MG63 (cell line): ENCODE measurements at regions not wholly inside any gene's neighbourhood (a gene's known extent, or its start where the extent isn't known, plus 50 kb on each side); places are given as distances from the start of the nearest gene placed in this dataset.

Experiments used
- DNase-seq: peaks from one replicate; pipeline ENCODE4 v3.0.0-alpha.2; 2020
- H3K27me3 ChIP-seq: fragments of 250-450 bp; sonication (Bioruptor Pico); 2 replicates; pipeline ENCODE4 v1.5.1; 2020; ENCODE audit warnings: mild to moderate bottlenecking, moderate library complexity
- H3K36me3 ChIP-seq: fragments of 250-450 bp; sonication (Bioruptor Pico); 2 replicates; pipeline ENCODE4 v1.5.1; 2020; ENCODE audit warnings: mild to moderate bottlenecking, moderate library complexity
- H3K4me3 ChIP-seq: fragments of 250-450 bp; sonication (Bioruptor Pico); 2 replicates; pipeline ENCODE4 v1.5.1; 2020; ENCODE audit warnings: mild to moderate bottlenecking, moderate library complexity
- H3K9me3 ChIP-seq: fragments of 250-450 bp; sonication (Bioruptor Pico); 2 replicates; pipeline ENCODE4 v1.5.1; 2020; ENCODE audit warnings: mild to moderate bottlenecking, moderate library complexity

DNA sequence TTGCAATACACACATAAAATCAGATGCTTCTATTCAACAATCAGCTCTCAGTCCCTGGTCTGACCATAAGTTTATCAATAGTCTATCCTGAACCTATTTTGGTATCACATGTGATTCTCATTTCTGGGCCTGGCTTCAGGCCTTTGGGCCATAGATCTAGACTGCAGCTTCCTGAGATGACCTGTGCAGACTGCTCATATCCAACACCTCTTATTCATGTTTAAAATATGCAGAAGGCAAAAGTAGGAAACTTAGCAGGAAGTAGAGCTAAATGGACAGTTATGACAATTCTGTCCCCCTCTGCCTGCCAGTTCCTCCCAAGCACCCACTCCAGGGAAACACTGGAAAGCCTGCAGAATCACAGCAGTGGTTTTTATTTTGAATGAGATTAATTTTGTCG, 53.3 kb downstream of the C7orf25 start:
- peak; percentile 6 for DNase-seq
- H3K36me3 ChIP-seq: no peaks in the 10 kb centered on the region
- no peak overlapping the region for H3K4me3 ChIP-seq
- H3K27me3 ChIP-seq: no peaks in the 10 kb centered on the region
- 0 out of 2 replicates have a peak, but pooled peaks cover 2% of the 10 kb centered on the region for H3K9me3 ChIP-seq

DNA sequence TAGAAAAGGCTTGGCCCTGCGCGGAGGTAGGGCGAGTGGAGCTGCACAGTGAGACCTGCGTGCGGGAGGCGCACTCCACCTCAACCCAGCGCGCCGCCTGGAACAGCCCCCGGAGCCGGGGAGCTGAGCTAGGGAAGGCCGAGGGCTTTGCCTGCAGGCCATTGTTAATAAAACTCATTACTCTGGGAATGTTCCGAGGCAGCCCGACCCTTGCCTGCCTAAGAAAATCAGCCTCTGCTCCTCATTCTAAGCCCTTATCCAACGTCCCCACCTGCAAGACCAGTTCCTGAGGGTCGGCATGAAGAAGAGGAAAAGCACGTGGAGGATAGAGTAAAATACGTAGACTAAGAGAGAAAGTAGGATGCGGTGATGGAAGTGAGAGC, 55.3 kb downstream of the C7orf25 start:
- Histone ChIP-seq H3K27me3 (no peaks in the 10 kb centered on the region), H3K4me3 (peak overlapping the region; percentile 57), H3K9me3 (no peaks in the 10 kb centered on the region), H3K36me3 (no peaks in the 10 kb centered on the region)
- no peak for DNase-seq

DNA sequence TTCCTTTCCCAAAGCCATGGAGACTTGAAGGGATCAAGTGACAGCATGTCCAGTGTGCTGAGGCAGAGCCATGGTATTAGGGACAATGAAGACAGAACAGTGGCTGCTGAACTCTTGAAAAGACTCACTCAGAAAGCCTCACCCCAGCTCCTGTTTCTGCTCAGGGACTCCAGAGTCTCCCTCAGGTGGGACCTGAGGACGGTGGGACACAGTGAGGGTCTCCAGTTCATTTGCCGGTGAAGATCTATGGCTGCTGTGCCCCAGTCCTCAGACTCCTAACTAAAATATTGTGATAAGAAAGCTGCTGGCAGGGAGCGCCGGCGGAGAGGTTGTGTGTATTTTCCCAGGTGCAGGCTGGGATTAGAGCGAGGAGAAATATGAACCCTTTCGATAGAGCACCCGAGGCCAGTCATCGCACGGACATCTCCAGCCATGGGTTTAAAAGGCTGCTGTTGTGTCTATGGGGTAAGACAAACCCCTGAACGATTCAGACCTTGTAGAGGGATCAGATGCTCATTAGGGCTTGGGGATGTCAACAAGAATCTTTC, 57.2 kb downstream of the C7orf25 start:
- DNase-seq: no peak
- H3K27me3 ChIP-seq: no peaks in the 10 kb centered on the region
- no peaks in the 10 kb centered on the region for H3K9me3 ChIP-seq
- H3K36me3 ChIP-seq: no peaks in the 10 kb centered on the region
- no peak overlapping the region for H3K4me3 ChIP-seq

DNA sequence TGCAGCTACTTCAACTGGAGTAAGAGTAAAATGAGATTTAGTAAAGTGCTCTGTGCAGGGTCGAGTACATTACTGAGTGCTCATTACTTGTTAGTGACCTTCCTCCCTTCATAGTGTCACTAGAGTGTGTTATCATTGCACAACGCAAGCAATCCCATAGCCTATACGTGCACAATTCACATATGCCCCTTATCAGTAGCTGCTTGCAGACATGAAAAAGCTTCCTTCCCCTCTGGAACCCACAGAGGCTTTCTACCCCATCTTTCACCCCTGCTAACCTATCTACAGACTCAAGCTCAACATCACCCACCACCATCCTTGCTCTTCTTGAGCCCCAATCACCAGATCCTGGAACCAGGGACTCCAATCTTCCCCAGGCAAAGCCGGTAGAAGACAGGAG, 59.3 kb downstream of the C7orf25 start:
- no peak for DNase-seq
- Histone ChIP-seq H3K4me3 (no peak overlapping the region), H3K36me3 (no peaks in the 10 kb centered on the region), H3K27me3 (no peaks in the 10 kb centered on the region), H3K9me3 (no peaks in the 10 kb centered on the region)

DNA sequence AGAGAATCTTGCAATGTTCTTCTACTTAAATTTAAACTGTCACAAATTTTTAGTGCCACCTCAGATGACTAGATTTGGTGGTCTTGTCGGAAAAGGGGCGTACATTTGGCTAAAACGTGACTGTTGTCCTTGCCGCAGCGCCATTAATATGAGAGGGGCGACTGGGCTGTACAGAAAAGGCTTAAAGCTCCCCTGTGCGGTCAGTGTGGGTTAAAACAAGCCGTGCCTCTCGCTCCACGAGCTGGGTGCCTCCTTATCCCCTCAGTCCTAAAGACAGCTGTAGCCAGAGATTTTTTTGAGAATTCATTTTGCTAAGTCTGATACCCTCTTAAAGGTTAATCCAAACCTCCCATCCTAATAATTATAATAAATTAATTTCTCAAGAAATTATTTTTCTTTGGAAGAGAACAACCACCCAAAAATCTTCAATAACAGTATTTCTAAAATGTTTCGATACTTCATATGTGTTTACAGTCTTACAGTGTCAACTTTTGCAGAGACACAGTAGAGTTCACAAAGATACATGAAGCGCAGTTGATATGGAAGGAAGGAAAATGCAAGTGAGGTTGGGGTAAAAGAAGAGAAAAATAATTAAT, 68.6 kb downstream of the C7orf25 start:
- peak overlapping the region; percentile 27 for H3K4me3 ChIP-seq
- DNase-seq: peak; percentile 39
- H3K27me3 ChIP-seq: no peaks in the 10 kb centered on the region; the same call in 1 of the 2 replicates
- H3K9me3 ChIP-seq: no peaks in the 10 kb centered on the region
- no peaks in the 10 kb centered on the region for H3K36me3 ChIP-seq

DNA sequence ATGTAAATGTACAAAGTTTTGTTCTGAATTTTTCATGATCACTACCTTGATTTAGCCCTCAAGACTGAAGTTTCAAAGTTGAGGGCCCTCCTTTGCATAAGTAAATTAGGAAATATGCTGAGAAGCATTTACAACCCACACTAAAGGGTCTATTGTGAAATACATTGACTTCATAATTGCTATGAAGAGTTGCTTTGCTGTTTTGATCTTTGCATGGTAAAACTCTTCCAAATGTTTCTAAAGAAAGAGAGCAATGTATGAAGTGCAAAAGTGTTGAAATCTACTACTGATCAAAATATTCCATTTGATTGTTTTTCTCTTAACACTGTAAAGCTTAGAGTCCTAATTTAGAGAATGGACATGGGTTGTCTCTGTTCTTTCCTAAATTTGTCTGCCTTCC, 77.2 kb downstream of the C7orf25 start:
- DNase-seq: no peak
- no peaks in the 10 kb centered on the region for H3K9me3 ChIP-seq
- no peak overlapping the region for H3K4me3 ChIP-seq
- no peaks in the 10 kb centered on the region for H3K36me3 ChIP-seq
- H3K27me3 ChIP-seq: no peaks in the 10 kb centered on the region

DNA sequence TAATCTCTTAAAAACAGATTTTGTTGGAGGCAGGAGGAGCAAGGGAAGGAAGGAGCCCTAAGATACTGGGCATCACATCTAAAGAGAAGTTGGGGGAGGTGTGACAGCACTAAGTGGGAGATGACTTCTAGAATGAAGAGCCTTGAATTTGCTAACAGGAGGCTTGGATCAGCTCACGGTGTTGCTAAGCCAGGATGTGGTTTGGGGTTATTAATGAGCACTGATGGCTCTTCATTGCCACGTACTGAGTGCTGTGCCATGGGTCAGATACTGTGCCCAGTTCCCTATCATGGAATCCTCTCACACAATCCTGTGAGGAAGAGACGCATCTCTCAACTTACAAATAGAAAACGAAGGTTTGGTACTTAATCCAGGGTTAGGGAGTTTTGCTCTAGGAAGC, 78.5 kb downstream of the C7orf25 start:
- Histone ChIP-seq H3K9me3 (no peaks in the 10 kb centered on the region), H3K4me3 (no peak overlapping the region), H3K27me3 (no peaks in the 10 kb centered on the region), H3K36me3 (no peaks in the 10 kb centered on the region)
- no peak for DNase-seq

DNA sequence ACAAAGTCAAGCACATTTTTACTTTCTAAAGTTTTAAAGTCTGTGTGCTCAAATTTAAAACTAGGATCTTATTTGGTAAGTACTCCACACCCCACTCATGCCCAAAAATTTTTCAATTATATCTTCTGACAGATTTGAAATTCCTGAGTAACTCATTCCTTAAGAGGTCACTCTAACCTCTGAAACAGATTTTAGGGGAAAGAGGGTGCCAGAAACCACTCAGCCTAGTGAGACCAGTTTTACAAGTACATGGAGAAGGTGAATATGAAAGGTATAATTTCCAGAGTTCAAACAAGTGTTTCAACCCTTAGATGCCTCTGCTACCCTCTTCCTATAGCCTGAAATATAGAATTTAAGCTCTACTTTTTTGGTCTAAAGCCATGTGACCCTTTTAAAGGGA, 79.2 kb downstream of the C7orf25 start:
- H3K4me3 ChIP-seq: no peak overlapping the region
- H3K36me3 ChIP-seq: no peaks in the 10 kb centered on the region
- no peak for DNase-seq
- H3K27me3 ChIP-seq: no peaks in the 10 kb centered on the region
- H3K9me3 ChIP-seq: no peaks in the 10 kb centered on the region

DNA sequence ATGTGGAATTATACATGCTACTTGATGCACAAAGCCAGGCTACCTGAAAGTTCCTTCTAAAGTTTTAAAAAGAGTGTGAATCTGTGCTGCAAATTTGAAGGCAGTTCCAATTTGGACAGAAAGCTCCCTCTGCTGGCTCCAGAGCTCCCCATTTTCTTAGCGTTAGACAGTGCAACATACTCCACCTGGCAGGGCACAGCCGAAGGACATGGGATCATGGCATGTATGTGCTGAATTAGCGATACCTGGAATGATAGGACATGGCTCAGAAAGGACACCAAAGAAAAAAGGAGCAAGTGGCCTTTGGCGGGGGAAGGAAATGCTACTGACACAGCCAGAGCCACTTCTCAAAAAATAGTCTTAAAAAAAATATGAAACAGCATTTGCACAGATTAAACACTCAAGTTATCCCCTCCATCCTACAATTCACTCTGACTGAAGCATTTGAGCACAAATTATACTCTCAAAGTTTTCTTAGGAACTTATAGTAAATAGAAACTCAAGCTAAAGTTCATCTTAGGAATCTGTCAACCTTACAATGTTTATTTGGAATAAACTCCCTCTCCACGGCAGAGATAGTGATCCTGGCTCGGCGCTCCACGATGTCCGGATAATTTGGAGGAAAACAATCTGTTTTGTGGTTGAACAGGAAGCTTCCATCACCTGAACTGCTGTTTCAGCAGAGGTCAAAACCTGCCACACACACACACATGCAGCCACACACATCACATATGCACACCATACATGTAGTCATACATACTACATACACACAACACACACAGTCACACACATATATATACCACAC, 80.0 kb downstream of the C7orf25 start:
- Histone ChIP-seq H3K4me3 (no peak overlapping the region), H3K27me3 (no peaks in the 10 kb centered on the region), H3K9me3 (no peaks in the 10 kb centered on the region), H3K36me3 (no peaks in the 10 kb centered on the region)
- peak; percentile 32 for DNase-seq

DNA sequence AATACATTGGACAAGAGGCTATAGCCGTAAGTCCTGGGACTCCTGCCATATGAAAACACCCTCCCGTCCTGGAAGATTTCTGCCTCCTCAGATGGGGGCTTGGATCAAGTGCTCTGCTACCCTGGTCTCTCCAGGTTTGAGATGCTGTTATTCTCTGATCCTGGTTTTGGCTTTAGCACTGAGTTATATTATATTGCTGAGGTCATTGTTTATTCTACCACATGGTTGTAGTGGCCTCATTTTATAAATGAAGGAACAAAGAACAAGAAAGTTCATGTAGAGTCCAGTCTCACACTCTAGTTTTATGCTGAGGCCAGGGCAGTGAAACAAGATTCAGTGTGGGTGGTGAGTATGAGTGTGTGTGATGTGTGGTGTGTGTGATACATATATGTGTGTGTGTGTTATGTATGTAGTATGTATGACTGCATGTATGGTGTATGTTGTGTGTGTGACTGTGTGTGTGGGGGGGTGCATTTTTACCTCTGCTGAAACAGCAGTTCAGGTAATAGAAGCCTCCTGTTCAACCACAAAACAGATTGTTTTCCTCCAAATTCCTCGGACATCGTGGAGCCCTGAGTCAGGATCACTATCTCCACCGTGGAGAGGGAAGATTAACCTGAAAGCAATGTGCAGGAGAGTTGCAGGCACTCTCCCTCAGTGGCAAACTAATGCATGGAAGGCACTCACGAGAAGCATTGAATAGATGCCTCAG, 80.7 kb downstream of the C7orf25 start:
- H3K4me3 ChIP-seq: no peak overlapping the region
- no peaks in the 10 kb centered on the region for H3K36me3 ChIP-seq
- DNase-seq: peak; percentile 29
- no peaks in the 10 kb centered on the region for H3K27me3 ChIP-seq
- no peaks in the 10 kb centered on the region for H3K9me3 ChIP-seq

DNA sequence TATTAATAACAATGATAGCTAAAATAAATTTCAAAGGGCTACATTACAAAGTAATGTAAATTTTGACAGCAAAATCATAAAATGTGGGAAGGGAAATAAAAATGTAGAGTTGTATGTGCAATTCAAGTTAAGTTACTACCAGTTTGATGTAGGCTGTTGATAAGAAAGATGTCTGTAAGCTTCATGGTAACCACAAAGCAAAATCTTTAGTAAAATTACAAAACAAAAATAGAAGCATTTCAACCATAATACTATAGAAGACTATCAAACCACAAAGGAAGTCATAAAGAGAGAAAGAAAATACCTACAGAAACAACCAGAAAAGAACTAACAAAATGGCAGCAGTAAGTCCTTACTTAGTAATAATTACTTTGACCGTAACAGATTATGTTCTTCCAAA, 99.1 kb downstream of the C7orf25 start:
- no peaks in the 10 kb centered on the region for H3K27me3 ChIP-seq
- no peak overlapping the region for H3K4me3 ChIP-seq
- H3K9me3 ChIP-seq: peaks cover 4% of the 10 kb centered on the region
- no peak for DNase-seq
- no peaks in the 10 kb centered on the region for H3K36me3 ChIP-seq

DNA sequence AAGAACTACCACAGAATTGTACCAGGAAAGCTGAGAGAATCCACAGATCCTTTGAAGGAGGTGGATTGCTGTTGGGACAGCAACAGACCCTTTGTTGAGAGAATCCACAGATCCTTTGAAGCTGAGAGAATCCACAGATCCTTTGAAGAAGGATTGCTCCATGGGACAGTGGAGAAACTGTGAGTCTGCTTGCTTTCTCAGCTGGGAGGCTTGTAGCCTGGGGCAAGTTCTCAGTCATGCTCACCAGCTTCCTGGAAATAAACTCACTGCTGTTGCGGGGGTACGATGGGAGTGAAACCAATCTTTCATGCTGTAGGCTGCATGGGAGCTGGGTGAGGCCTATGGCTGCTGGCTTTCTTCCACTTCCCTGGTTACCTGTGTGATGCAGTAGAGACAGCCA, 106.3 kb downstream of the C7orf25 start:
- Histone ChIP-seq H3K36me3 (no peaks in the 10 kb centered on the region), H3K27me3 (no peaks in the 10 kb centered on the region), H3K9me3 (peaks cover 3% of the 10 kb centered on the region), H3K4me3 (no peak overlapping the region)
- DNase-seq: no peak

DNA sequence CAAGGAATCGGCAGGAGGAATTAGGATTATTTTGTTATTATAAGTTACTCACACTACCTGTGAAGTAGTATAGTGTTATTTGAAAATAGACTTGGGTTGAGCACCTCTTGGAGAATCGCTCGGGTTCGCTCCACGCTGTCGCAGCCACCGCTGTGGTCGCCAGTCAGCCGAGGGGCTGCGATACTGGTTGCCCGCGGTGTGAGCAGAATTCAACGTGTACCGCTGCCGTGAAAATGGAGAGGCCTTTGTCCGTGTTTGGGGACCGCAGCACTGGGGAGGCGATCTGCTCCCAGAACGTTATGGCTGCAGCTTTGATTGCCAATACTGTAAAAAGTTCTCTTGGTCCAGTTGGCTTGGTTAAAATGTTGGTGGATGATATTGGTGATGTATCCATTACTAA, 117.2 kb downstream of the C7orf25 start:
- Histone ChIP-seq H3K36me3 (no peaks in the 10 kb centered on the region), H3K4me3 (no peak overlapping the region), H3K27me3 (no peaks in the 10 kb centered on the region; the same call in 1 of the 2 replicates), H3K9me3 (no peaks in the 10 kb centered on the region)
- DNase-seq: no peak

DNA sequence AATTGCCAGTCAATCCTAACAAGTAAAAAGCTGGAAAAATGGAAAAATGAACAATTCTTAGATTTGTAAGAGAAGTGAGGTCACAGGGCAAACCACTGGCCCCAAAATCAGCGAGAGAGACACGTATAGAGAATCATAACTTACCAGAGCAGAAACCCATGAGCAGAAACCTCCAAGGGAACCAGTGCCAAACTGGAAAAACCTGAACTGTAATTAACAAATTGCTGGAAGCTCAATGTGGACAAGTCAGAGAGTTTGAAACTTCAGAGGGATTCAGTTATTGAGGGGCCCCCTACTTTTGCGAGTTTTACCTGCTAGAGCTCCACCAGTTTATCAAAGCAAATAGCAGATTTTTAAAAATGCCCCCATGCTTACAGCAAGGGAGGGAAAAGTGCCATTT, 119.0 kb downstream of the C7orf25 start:
- no peak for DNase-seq
- no peak overlapping the region for H3K4me3 ChIP-seq

DNA sequence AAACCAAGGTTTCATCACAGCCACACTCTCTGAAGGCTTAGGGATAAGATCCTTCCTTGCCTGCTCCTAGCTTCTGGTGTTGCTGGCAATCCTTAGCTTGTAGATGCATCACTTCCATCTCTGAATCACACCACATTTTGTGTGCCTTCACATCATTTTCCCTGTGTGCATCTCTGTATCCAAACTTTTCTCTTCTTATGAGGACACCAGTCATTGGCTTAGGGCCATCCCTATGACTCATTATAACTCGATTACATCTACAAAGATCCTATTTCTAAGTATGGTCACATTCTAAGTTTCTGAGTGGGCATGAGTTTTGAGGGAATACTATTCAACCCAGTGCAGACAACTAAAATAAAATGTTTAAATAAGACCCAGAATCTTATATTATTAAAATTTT, 121.7 kb downstream of the C7orf25 start:
- no peaks in the 10 kb centered on the region for H3K9me3 ChIP-seq
- no peak for DNase-seq

More for the DNA sequence above, 119.0 kb downstream of the C7orf25 start:
- Histone ChIP-seq H3K27me3 (no peaks in the 10 kb centered on the region), H3K36me3 (no peaks in the 10 kb centered on the region), H3K9me3 (no peaks in the 10 kb centered on the region)

DNA sequence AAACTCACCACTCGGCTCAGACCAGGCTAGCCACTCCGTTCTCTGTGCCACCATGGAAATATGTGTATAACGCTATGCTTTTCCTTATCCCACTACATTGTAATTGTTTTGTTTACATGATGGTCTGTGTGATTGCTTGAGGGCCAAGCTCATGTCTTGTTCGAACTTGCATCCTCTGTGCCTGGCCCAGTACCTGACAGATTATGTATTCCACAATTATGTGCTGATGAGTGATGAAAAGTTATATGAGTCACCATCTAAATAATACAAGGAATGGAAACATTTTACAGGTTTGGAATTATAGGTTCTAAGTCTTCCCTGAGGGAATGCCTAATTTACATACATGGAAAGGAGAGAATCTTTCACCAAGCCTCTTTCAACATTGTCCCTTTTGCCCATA, 137.4 kb downstream of the C7orf25 start:
- H3K9me3 ChIP-seq: peaks cover 4% of the 10 kb centered on the region
- H3K27me3 ChIP-seq: no peaks in the 10 kb centered on the region
- H3K4me3 ChIP-seq: no peak overlapping the region
- no peaks in the 10 kb centered on the region for H3K36me3 ChIP-seq
- DNase-seq: no peak

More for the DNA sequence above, 121.7 kb downstream of the C7orf25 start:
- Histone ChIP-seq H3K36me3 (no peaks in the 10 kb centered on the region), H3K27me3 (no peaks in the 10 kb centered on the region), H3K4me3 (no peak overlapping the region)

DNA sequence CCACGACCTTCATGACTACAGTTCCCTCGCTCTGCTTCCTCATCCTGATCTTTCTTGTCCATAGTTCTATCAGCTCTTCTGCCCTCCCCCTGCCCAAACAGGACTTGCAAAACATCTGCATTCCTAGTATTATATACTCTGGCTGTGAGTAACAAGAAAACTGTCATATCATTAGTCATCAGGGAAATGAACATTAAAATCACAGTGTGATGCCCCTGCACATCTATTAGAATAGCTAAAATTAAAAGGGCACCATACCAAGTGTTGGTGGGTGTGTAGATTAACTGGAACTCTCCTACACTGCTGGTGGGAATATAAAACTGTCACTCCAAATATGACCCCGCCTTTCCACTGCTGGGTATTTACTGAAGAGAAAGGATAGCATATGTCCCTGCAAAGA, 141.8 kb downstream of the C7orf25 start:
- no peaks in the 10 kb centered on the region; the same call in 1 of the 2 replicates for H3K9me3 ChIP-seq
- DNase-seq: peak; percentile 54
- no peaks in the 10 kb centered on the region for H3K27me3 ChIP-seq
- H3K36me3 ChIP-seq: no peaks in the 10 kb centered on the region
- H3K4me3 ChIP-seq: no peak overlapping the region
